Thyroid gland (tissue), 4 donors: ENCODE measurements at regions not wholly inside any gene's neighbourhood (a gene's known extent, or its start where the extent isn't known, plus 50 kb on each side); places are given as distances from the start of the nearest gene placed in this dataset.

Source experiments
- DNase-seq, 2 donors: peaks; one replicate each; pipeline ENCODE4 v3.0.0-alpha.2; 2019
- H3K27ac ChIP-seq, 3 donors: fragments of 200-600 bp; sonication (generic); 1 replicate in 2 of 3; 2 replicates in 1 of 3; pipeline ENCODE4 v1.5.1; 2016 to 2019; ENCODE audit warnings: mild to moderate bottlenecking in 1 of 3, moderate library complexity in 1 of 3
- H3K27me3 ChIP-seq: fragments of 200-600 bp; sonication (generic); one replicate; pipeline ENCODE4 v1.5.1; 2019
- H3K36me3 ChIP-seq, 2 donors: fragments of 200-600 bp; sonication (generic); one replicate each; pipeline ENCODE4 v1.5.1; 2016 to 2019
- H3K4me1 ChIP-seq, 2 donors: fragments of 200-600 bp; sonication (generic); one replicate each; pipeline ENCODE4 v1.5.1; 2017 to 2019
- H3K4me3 ChIP-seq, 3 donors: fragments of 200-600 bp; sonication (generic); replicated peaks in 1 of 3; 1 replicate in 2 of 3; 2 replicates in 1 of 3; pipeline ENCODE4 v1.5.1; 2016; ENCODE audit warnings: mild to moderate bottlenecking in 1 of 3
- H3K9me3 ChIP-seq: fragments of 200-600 bp; sonication (generic); one replicate; pipeline ENCODE4 v1.5.1; 2017
- CTCF ChIP-seq, 6 experiments: fragments of 200-600 bp in 3 of 6; fragments of 450-650 bp in 3 of 6; sonication (generic) in 3 of 6; IDR thresholded peaks; one replicate each; pipeline ENCODE4 v1.5.1; 2016 to 2019; ENCODE audit warnings: antibody characterized with exemption in 6 of 6, mild to moderate bottlenecking in 2 of 6, inconsistent platforms in 1 of 6, moderate library complexity in 1 of 6
- POLR2A ChIP-seq, 2 donors: fragments of 450-650 bp; IDR thresholded peaks; one replicate each; pipeline ENCODE4 v1.6.1; 2017; ENCODE audit warnings: antibody characterized with exemption in 2 of 2, mild to moderate bottlenecking in 2 of 2, moderate library complexity in 1 of 2
- WGBS, 2 donors: methylation state at CpG; one replicate each; pipeline ENCODE4 v1.1.5; 2017; 5-methylcytosine and 5-hydroxymethylcytosine counted together
- intact Hi-C: fragments of 100-400 bp; cut with DNase I; formaldehyde crosslinking; loops from one replicate; pipeline ENCODE4 v1.15.1; 2023

DNA sequence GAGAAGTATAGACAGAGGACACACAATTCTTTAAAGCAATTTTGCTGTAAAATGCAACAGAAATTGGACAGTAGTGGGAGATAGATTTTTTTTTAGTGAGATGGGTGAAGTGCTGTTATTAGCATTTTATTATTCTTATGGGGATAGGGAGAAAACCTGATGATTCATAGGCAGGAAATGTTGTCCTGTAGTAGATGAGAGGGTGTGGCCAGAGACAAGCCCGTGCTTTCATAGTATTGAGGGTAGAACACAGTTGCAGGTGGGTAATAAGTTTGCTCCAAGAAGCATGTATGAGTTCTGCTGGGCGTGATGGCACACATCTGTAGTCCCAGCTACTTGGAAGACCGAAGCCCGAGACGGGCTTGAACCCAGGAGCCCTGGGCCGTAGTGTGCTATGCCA is 128.3 kb upstream of the ARHGAP28 start:
- no peak overlapping the region for H3K27ac ChIP-seq
- no peaks in the 10 kb centered on the region for H3K9me3 ChIP-seq
- no peak overlapping the region for H3K4me3 ChIP-seq
- TF ChIP-seq CTCF (IDR thresholded peaks at IDR 0.05), result no peak
- no peak for TF ChIP-seq POLR2A (IDR thresholded peaks at IDR 0.05)
- WGBS, 2 donors, result 85 to 92% methylated on average over 6 of the region's 6 CpGs
- intact Hi-C loops, result no loop called here
- no peak for DNase-seq
- no peaks in the 10 kb centered on the region for H3K27me3 ChIP-seq
- H3K36me3 ChIP-seq, result no peaks in the 10 kb centered on the region
- peaks cover 6 to 16% of the 10 kb centered on the region in 2 donors for H3K4me1 ChIP-seq

DNA sequence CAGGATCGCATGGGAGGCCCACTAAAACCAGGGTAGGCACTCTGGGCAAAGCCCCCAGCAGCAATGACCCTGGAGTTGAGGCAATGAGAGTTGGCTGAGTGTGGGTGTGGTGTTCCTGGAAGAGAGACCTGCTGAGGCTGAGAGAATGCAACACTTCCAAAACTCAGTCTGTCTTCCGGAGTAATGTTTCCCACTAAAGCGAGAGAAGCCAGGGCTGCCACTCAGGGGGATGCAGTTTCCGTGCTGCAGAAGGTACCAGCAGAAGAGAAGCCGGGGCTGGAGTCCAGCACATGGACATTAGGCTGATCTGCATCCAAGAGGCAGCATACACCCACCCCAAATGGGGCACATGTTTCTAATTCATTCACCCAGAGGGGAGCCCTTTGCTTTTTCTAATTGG is 127.2 kb upstream of the ARHGAP28 start:
- Histone ChIP-seq H3K4me1 (peaks cover 6 to 25% of the 10 kb centered on the region in 2 donors), H3K36me3 (no peaks in the 10 kb centered on the region), H3K9me3 (no peaks in the 10 kb centered on the region), H3K27ac (no peak overlapping the region), H3K4me3 (no peak overlapping the region), H3K27me3 (no peaks in the 10 kb centered on the region)
- intact Hi-C loops, result no loop called here
- TF ChIP-seq POLR2A (IDR thresholded peaks at IDR 0.05) (no peak), CTCF (IDR thresholded peaks at IDR 0.05) (no peak)
- DNase-seq, result no peak
- 91 to 100% methylated on average over 5 of the region's 5 CpGs for WGBS, 2 donors

DNA sequence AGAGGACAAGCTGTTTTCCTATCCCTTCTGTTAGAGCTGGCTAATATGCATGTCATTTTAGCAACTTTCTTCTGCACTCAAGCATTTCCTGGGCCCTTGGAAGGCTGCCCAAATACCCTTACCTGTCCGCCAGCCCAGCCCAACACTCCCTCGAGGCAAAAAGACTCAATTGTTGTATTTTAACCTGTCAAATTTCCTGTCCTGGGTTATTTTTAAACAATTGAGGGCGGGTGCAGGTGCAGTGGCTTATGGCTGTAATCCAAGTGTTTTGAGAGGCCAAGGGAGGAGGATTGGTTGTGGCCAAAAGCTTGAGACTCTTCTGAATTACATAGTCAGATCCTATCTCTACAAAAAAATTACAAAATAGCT is 125.0 kb upstream of the ARHGAP28 start:
- Histone ChIP-seq H3K4me1 (peaks cover 13 to 30% of the 10 kb centered on the region in 2 donors), H3K27ac (peak overlapping the region in 1 of 3 donors; percentile 14), H3K9me3 (no peaks in the 10 kb centered on the region), H3K4me3 (no peak overlapping the region), H3K36me3 (no peaks in the 10 kb centered on the region), H3K27me3 (no peaks in the 10 kb centered on the region)
- no peak for TF ChIP-seq CTCF (IDR thresholded peaks at IDR 0.05)
- TF ChIP-seq POLR2A (IDR thresholded peaks at IDR 0.05), result no peak
- intact Hi-C loops, result no loop called here
- 27 to 35% methylated on average over 3 of the region's 3 CpGs for WGBS, 2 donors
- peak; percentile 89 to 92 for DNase-seq

DNA sequence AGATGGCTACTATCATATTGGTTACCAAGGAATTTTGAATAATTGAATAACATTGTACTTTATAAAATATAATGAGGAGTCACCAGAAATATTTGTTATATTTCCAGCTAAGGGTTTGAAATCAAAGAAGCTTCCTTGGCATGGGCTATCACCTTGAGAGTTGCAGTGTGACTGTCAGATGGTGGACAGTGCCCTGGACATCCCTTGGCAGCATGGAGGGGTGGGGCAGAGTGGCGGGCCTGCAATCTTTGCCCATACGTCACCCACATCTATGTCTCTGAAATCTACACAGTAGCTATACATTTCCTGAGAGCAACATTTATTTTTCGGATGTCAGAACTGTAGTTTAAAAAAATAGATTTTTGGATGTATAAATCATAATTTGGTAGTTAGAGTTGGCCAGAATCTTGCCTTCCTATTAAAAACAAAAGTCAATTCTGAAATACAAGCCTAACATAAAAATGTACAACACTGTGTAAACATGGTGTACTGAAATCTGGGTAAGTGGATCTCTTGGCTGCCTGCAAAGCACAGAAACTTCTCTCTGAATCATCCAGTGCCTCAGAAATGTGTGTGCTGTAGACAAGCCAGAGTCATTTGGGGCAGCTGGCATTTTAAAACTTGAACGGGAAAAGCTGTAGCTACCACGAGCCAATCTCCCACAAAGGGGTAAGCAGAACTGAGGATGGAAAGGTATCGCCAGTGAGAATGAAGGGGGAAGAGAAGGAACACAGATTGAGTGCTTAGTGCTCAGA is 124.2 kb upstream of the ARHGAP28 start:
- Histone ChIP-seq H3K4me3 (no peak overlapping the region), H3K9me3 (no peaks in the 10 kb centered on the region), H3K27me3 (no peaks in the 10 kb centered on the region), H3K4me1 (peaks cover 13 to 30% of the 10 kb centered on the region in 2 donors), H3K36me3 (no peaks in the 10 kb centered on the region), H3K27ac (peak overlapping the region in 2 of 3 donors; percentile 14 to 27)
- intact Hi-C loops, result no loop called here
- 69 to 80% methylated on average over 6 of the region's 6 CpGs for WGBS, 2 donors
- TF ChIP-seq CTCF (IDR thresholded peaks at IDR 0.05), result no peak
- peak in 1 of 2 donors; percentile 15 for TF ChIP-seq POLR2A (IDR thresholded peaks at IDR 0.05)
- DNase-seq, result peak; percentile 24 to 35

GRCh38 chr18:6606411-6607085 is 123.0 kb upstream of the ARHGAP28 start:
- TF ChIP-seq POLR2A (IDR thresholded peaks at IDR 0.05) (no peak), CTCF (IDR thresholded peaks at IDR 0.05) (no peak)
- no peak overlapping the region for H3K4me3 ChIP-seq
- no peaks in the 10 kb centered on the region for H3K36me3 ChIP-seq
- peaks cover 13 to 30% of the 10 kb centered on the region in 2 donors for H3K4me1 ChIP-seq
- no peaks in the 10 kb centered on the region for H3K9me3 ChIP-seq
- intact Hi-C loops, result no loop called here
- peak overlapping the region in 2 of 3 donors; percentile 13 to 50 for H3K27ac ChIP-seq
- no peaks in the 10 kb centered on the region for H3K27me3 ChIP-seq
- 88 to 93% methylated on average over 4 of the region's 4 CpGs for WGBS, 2 donors
- DNase-seq, result no peak
